ENCODE measurements at regions not wholly inside any gene's neighbourhood (a gene's known extent, or its start where the extent isn't known, plus 50 kb on each side); places are given as distances from the start of the nearest gene placed in this dataset.

DNA sequence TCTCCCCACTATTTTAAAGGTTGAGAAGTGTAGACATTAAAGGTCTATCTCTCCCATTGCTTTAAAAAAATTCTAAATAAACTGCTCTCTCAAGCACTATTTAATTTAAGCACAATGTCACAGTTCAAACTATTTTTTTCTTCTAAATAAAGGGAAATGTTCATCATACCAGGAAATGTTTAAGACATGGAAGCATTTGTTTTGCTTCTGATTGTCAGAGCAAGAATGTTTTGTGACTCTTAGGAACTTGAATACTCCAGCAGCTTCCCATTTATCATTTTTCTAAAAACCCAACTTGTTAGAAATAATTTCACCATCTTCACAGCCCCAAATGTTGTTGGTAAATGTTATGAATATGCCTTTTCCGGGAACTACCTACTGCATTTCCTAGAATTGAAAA, 121.8 kb upstream of the NTF3 start:
- no peak for TF ChIP-seq E4F1 (IDR thresholded peaks at IDR 0.05; ENCODE audit: borderline replicate concordance, partially characterized antibody)
- TF ChIP-seq FOXK2 (IDR thresholded peaks at IDR 0.05) = no peak
- no peak for TF ChIP-seq POLR2AphosphoS5 (IDR thresholded peaks at IDR 0.05; ENCODE audit: low read length)
- TF ChIP-seq EED (IDR thresholded peaks at IDR 0.05; ENCODE audit: low read depth) = no peak
- TF ChIP-seq, protein P1, sequence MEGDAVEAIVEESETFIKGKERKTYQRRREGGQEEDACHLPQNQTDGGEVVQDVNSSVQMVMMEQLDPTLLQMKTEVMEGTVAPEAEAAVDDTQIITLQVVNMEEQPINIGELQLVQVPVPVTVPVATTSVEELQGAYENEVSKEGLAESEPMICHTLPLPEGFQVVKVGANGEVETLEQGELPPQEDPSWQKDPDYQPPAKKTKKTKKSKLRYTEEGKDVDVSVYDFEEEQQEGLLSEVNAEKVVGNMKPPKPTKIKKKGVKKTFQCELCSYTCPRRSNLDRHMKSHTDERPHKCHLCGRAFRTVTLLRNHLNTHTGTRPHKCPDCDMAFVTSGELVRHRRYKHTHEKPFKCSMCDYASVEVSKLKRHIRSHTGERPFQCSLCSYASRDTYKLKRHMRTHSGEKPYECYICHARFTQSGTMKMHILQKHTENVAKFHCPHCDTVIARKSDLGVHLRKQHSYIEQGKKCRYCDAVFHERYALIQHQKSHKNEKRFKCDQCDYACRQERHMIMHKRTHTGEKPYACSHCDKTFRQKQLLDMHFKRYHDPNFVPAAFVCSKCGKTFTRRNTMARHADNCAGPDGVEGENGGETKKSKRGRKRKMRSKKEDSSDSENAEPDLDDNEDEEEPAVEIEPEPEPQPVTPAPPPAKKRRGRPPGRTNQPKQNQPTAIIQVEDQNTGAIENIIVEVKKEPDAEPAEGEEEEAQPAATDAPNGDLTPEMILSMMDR (IDR thresholded peaks at IDR 0.05 in 2 of 3, conservative IDR thresholded peaks at IDR 0.05 in 1 of 3; ENCODE audit: control insufficient read depth in 2 of 3, extremely low read depth in 1 of 3, insufficient read depth in 1 of 3, low read depth in 3 of 3, low read length in 3 of 3) = no peak
- no peak for TF ChIP-seq HDAC6 (IDR thresholded peaks at IDR 0.05; ENCODE audit: unreplicated experiment)
- no peak for TF ChIP-seq MTA3 (IDR thresholded peaks at IDR 0.05; ENCODE audit: borderline replicate concordance, low read length)
- TF ChIP-seq FOS (IDR thresholded peaks at IDR 0.05; ENCODE audit: borderline replicate concordance, extremely low read depth, insufficient read length) = no peak

All from GM12878 (cell line).